ENCODE measurements at regions not wholly inside any gene's neighbourhood (a gene's known extent, or its start where the extent isn't known, plus 50 kb on each side); places are given as distances from the start of the nearest gene placed in this dataset.

- Histone ChIP-seq H3K27ac (replicated peaks) (no peak overlapping the region), H3K27me3 (ENCODE audit: insufficient read depth, poor library complexity, severe bottlenecking) (peaks cover 9% of the 10 kb centered on the region), H3K4me3 (replicated peaks; ENCODE audit: insufficient read depth, low read length) (no peak overlapping the region)
- TF ChIP-seq GABPA (IDR thresholded peaks at IDR 0.05; ENCODE audit: low read depth), result no peak
- TF ChIP-seq SPI1 (IDR thresholded peaks at IDR 0.05; ENCODE audit: borderline replicate concordance, low read depth), result no peak
- no peak for TF ChIP-seq POLR2AphosphoS5 (IDR thresholded peaks at IDR 0.05; ENCODE audit: low read depth)
- TF ChIP-seq REST (IDR thresholded peaks at IDR 0.05; ENCODE audit: insufficient replicate concordance, low read depth), result no peak
- TF ChIP-seq CTCF (IDR thresholded peaks at IDR 0.05; ENCODE audit: insufficient read depth, low read length), result no peak
- DNase-seq (ENCODE audit: low read depth in 1 of 2, low spot score in 1 of 2), result no peak
These were observed 327.7 kb upstream of the F9 start for GRCh38 chrX:139202742-139203420.

GRCh38 chrX:139201924-139202323, 328.6 kb upstream of the F9 start:
- TF ChIP-seq REST (IDR thresholded peaks at IDR 0.05; ENCODE audit: insufficient replicate concordance, low read depth), result no peak
- no peak for TF ChIP-seq GABPA (IDR thresholded peaks at IDR 0.05; ENCODE audit: low read depth)
- TF ChIP-seq CTCF (IDR thresholded peaks at IDR 0.05; ENCODE audit: insufficient read depth, low read length), result no peak
- TF ChIP-seq SPI1 (IDR thresholded peaks at IDR 0.05; ENCODE audit: borderline replicate concordance, low read depth), result no peak
- TF ChIP-seq POLR2AphosphoS5 (IDR thresholded peaks at IDR 0.05; ENCODE audit: low read depth), result no peak
- H3K4me3 ChIP-seq (replicated peaks; ENCODE audit: insufficient read depth, low read length), result no peak overlapping the region
- H3K27ac ChIP-seq (replicated peaks), result no peak overlapping the region
- H3K27me3 ChIP-seq (ENCODE audit: insufficient read depth, poor library complexity, severe bottlenecking), result peaks cover 9% of the 10 kb centered on the region
- DNase-seq (ENCODE audit: low read depth in 1 of 2, low spot score in 1 of 2), result no peak

GRCh38 chrX:139200793-139201192, 329.7 kb upstream of the F9 start:
- peaks cover 8% of the 10 kb centered on the region for H3K27me3 ChIP-seq (ENCODE audit: insufficient read depth, poor library complexity, severe bottlenecking)
- H3K4me3 ChIP-seq (replicated peaks; ENCODE audit: insufficient read depth, low read length), result no peak overlapping the region
- H3K27ac ChIP-seq (replicated peaks), result no peak overlapping the region
- no peak for TF ChIP-seq SPI1 (IDR thresholded peaks at IDR 0.05; ENCODE audit: borderline replicate concordance, low read depth)
- TF ChIP-seq POLR2AphosphoS5 (IDR thresholded peaks at IDR 0.05; ENCODE audit: low read depth), result no peak
- TF ChIP-seq GABPA (IDR thresholded peaks at IDR 0.05; ENCODE audit: low read depth), result no peak
- no peak for TF ChIP-seq CTCF (IDR thresholded peaks at IDR 0.05; ENCODE audit: insufficient read depth, low read length)
- TF ChIP-seq REST (IDR thresholded peaks at IDR 0.05; ENCODE audit: insufficient replicate concordance, low read depth), result no peak
- no peak for DNase-seq (ENCODE audit: low read depth in 1 of 2, low spot score in 1 of 2)

Data from HL-60 (cell line).